IMR-90 (cell line): ENCODE measurements at regions not wholly inside any gene's neighbourhood (a gene's known extent, or its start where the extent isn't known, plus 50 kb on each side); places are given as distances from the start of the nearest gene placed in this dataset.

Source experiments
- ATAC-seq: fragments of 200-7000 bp; cut with Tn5 transposase; 2 replicates; pipeline ENCODE4 v1.9.1; 2020; ENCODE audit warnings: low read depth, mild to moderate bottlenecking, moderate library complexity
- BruUV-seq: library from RNA; stranded (reverse); fragments of 400-500 nt; replicated peaks from 2 replicates; lab custom pipeline; 2021; lab: Mats Ljungman, UMichigan
- CTCF ChIA-PET: fragments of 300-600 bp; formaldehyde crosslinking; extraction: SDS; loops from one replicate; lab custom pipeline; 2021; ENCODE audit warnings: antibody characterized with exemption; lab: Yijun Ruan, JAX
- POLR2A ChIA-PET: fragments of 300-600 bp; sonication (Branson Sonifier 250); formaldehyde crosslinking; loops from one replicate; lab custom pipeline; 2022; ENCODE audit warnings: antibody characterized with exemption; ENCODE audit not compliant: unreplicated experiment; lab: Charles Lee
- DNase-seq: peaks from one replicate; pipeline ENCODE4 v3.0.0; 2013
- H2AFZ ChIP-seq: replicated peaks from 2 replicates; pipeline ENCODE3; 2013; ENCODE audit warnings: low read length, mild to moderate bottlenecking; ENCODE audit not compliant: poor library complexity
- H2AK5ac ChIP-seq: 2 replicates; pipeline ENCODE4 v1.6.1; 2013; ENCODE audit warnings: low read depth, low read length, inconsistent platforms
- H2AK9ac ChIP-seq: replicated peaks from 2 replicates; pipeline ENCODE3; 2013; ENCODE audit warnings: mild to moderate bottlenecking, low read depth, low read length, moderate library complexity; ENCODE audit not compliant: poor library complexity
- H2BK120ac ChIP-seq: 2 replicates; pipeline ENCODE4 v1.6.1; 2013; ENCODE audit warnings: low read depth, low read length, inconsistent platforms
- H2BK15ac ChIP-seq: 3 replicates; pipeline ENCODE4 v1.6.1; 2013; ENCODE audit warnings: low read depth, low read length, inconsistent platforms
- H2BK20ac ChIP-seq: 2 replicates; pipeline ENCODE4 v1.6.1; 2013; ENCODE audit warnings: low read depth, mild to moderate bottlenecking, inconsistent platforms, low read length, moderate library complexity
- H2BK5ac ChIP-seq: 2 replicates; pipeline ENCODE4 v1.6.1; 2013; ENCODE audit warnings: mild to moderate bottlenecking, low read depth, low read length, inconsistent platforms; ENCODE audit not compliant: poor library complexity, severe bottlenecking
- H3K14ac ChIP-seq: replicated peaks from 2 replicates; pipeline ENCODE4 v1.6.1; 2013; ENCODE audit warnings: low read depth, low read length, inconsistent platforms
- H3K18ac ChIP-seq: 2 replicates; pipeline ENCODE4 v1.6.1; 2013; ENCODE audit warnings: low read depth, low read length, control low read depth
- H3K23ac ChIP-seq: 2 replicates; pipeline ENCODE4 v1.6.1; 2013; ENCODE audit warnings: low read depth, low read length, inconsistent platforms
- H3K27ac ChIP-seq: 2 replicates; pipeline ENCODE4 v1.5.1; 2013; ENCODE audit warnings: mild to moderate bottlenecking, control low read depth, low read length; ENCODE audit not compliant: insufficient read depth
- H3K27me3 ChIP-seq: 2 replicates; pipeline ENCODE4 v1.6.1; 2013; ENCODE audit warnings: low read length; ENCODE audit not compliant: control insufficient read depth, insufficient read depth
- H3K36me3 ChIP-seq: 2 replicates; pipeline ENCODE4 v1.6.1; 2013; ENCODE audit warnings: low read length, mixed read lengths; ENCODE audit not compliant: control insufficient read depth, insufficient read depth
- H3K4ac ChIP-seq: 2 replicates; pipeline ENCODE4 v1.6.1; 2013; ENCODE audit warnings: low read depth, low read length, inconsistent platforms
- H3K4me1 ChIP-seq: 2 replicates; pipeline ENCODE4 v1.6.1; 2013; ENCODE audit warnings: low read length, mixed read lengths; ENCODE audit not compliant: control insufficient read depth, insufficient read depth
- H3K4me2 ChIP-seq: 2 replicates; pipeline ENCODE4 v1.6.1; 2013; ENCODE audit warnings: low read depth, mild to moderate bottlenecking, control low read depth, low read length, moderate library complexity
- H3K4me3 ChIP-seq: 2 replicates; pipeline ENCODE4 v1.5.1; 2013; ENCODE audit warnings: low read depth, mild to moderate bottlenecking, control low read depth, low read length, moderate library complexity; ENCODE audit not compliant: insufficient read depth
- H3K56ac ChIP-seq: 2 replicates; pipeline ENCODE4 v1.6.1; 2013; ENCODE audit warnings: low read length, inconsistent platforms; ENCODE audit not compliant: insufficient read depth; ENCODE audit errors: extremely low read depth
- H3K79me1 ChIP-seq, 2 experiments: 2 replicates each; pipeline ENCODE4 v1.6.1; 2013; ENCODE audit warnings: low read length in 2 of 2, inconsistent platforms in 1 of 2, low read depth in 1 of 2
- H3K9ac ChIP-seq: 2 replicates; pipeline ENCODE4 v1.6.1; 2013; ENCODE audit warnings: low read depth, low read length, control low read depth
- H3K9me1 ChIP-seq: 2 replicates; pipeline ENCODE4 v1.6.1; 2013; ENCODE audit warnings: low read length, inconsistent platforms; ENCODE audit not compliant: insufficient read depth
- H3K9me3 ChIP-seq: 2 replicates; pipeline ENCODE4 v1.6.1; 2013; ENCODE audit warnings: low read length; ENCODE audit not compliant: control insufficient read depth, insufficient read depth
- H4K20me1 ChIP-seq: 2 replicates; pipeline ENCODE4 v1.6.1; 2013; ENCODE audit warnings: low read length, inconsistent platforms; ENCODE audit not compliant: insufficient read depth
- H4K5ac ChIP-seq: 2 replicates; pipeline ENCODE4 v1.6.1; 2013; ENCODE audit warnings: mild to moderate bottlenecking, low read depth, low read length, control low read depth
- H4K8ac ChIP-seq, 2 experiments: 2 replicates each; pipeline ENCODE4 v1.6.1; 2013; ENCODE audit warnings: low read depth in 2 of 2, low read length in 2 of 2, control low read depth in 1 of 2, inconsistent platforms in 1 of 2
- H4K91ac ChIP-seq: 2 replicates; pipeline ENCODE4 v1.6.1; 2013; ENCODE audit warnings: low read depth, low read length, inconsistent platforms; ENCODE audit not compliant: insufficient read depth
- BHLHE40 ChIP-seq: fragments of 150-350 bp; IDR thresholded peaks from 2 replicates; pipeline ENCODE4 v1.6.1; 2016; ENCODE audit warnings: mild to moderate bottlenecking, low read depth, low read length
- CEBPB ChIP-seq: IDR thresholded peaks from 2 replicates; pipeline ENCODE4 v1.6.1; 2012; ENCODE audit warnings: low read depth, low read length, improper control_type of control experiment
- CHD1 ChIP-seq: IDR thresholded peaks from 2 replicates; pipeline ENCODE4 v1.6.1; 2012; ENCODE audit warnings: low read depth, low read length, improper control_type of control experiment
- ELK1 ChIP-seq: fragments of 150-350 bp; IDR thresholded peaks from 2 replicates; pipeline ENCODE4 v1.6.1; 2016; ENCODE audit warnings: low read depth, mild to moderate bottlenecking, low read length, moderate library complexity, borderline replicate concordance
- FOS ChIP-seq: fragments of 150-350 bp; IDR thresholded peaks from 2 replicates; pipeline ENCODE4 v1.6.1; 2016; ENCODE audit warnings: low read depth, low read length
- MAFK ChIP-seq: IDR thresholded peaks from 2 replicates; pipeline ENCODE4 v1.6.1; 2012; ENCODE audit warnings: low read depth, low read length, improper control_type of control experiment
- MAZ ChIP-seq: IDR thresholded peaks from 2 replicates; pipeline ENCODE4 v1.6.1; 2012; ENCODE audit warnings: low read depth, mild to moderate bottlenecking, low read length, improper control_type of control experiment, moderate library complexity, borderline replicate concordance
- MXI1 ChIP-seq: IDR thresholded peaks from 2 replicates; pipeline ENCODE4 v1.6.1; 2012; ENCODE audit warnings: low read depth, mild to moderate bottlenecking, low read length, moderate library complexity, borderline replicate concordance
- NFE2L2 ChIP-seq: fragments of 150-350 bp; IDR thresholded peaks from 2 replicates; pipeline ENCODE4 v1.6.1; 2016; ENCODE audit warnings: low read depth, mild to moderate bottlenecking, low read length
- POLR2A ChIP-seq: IDR thresholded peaks from 2 replicates; pipeline ENCODE4 v1.6.1; 2012; ENCODE audit warnings: mild to moderate bottlenecking, low read depth, low read length
- RAD21 ChIP-seq: IDR thresholded peaks from 2 replicates; pipeline ENCODE4 v1.6.1; 2012; ENCODE audit warnings: low read length, improper control_type of control experiment
- RCOR1 ChIP-seq: IDR thresholded peaks from 2 replicates; pipeline ENCODE4 v1.6.1; 2012; ENCODE audit warnings: mild to moderate bottlenecking, low read length, improper control_type of control experiment; ENCODE audit not compliant: insufficient replicate concordance
- RFX5 ChIP-seq: IDR thresholded peaks from 2 replicates; pipeline ENCODE4 v1.8.0; 2012; ENCODE audit warnings: low read depth, mild to moderate bottlenecking, low read length, moderate library complexity
- SMC3 ChIP-seq: fragments of 150-350 bp; IDR thresholded peaks from 2 replicates; pipeline ENCODE4 v1.6.1; 2016; ENCODE audit warnings: low read depth, mild to moderate bottlenecking, antibody characterized with exemption, low read length, moderate library complexity
- WGBS, 2 experiments: methylation state at CpG; one replicate each; pipeline versions ENCODE4 v1.1.5 to v1.1.7; 2013; ENCODE audit warnings: missing lambda C conversion rate in 2 of 2; ENCODE audit not compliant: insufficient read length in 1 of 2; ENCODE audit errors: extremely low coverage in 2 of 2; 5-methylcytosine and 5-hydroxymethylcytosine counted together
- dilution Hi-C: fragments of 300-500 bp; cut with HindIII; formaldehyde crosslinking; loops from one replicate; pipeline ENCODE4 v1.14.3; 2018; ENCODE audit warnings: low sequenced_read_pairs; ENCODE audit not compliant: unreplicated experiment
- in situ Hi-C: fragments of 300-500 bp; cut with MboI; formaldehyde crosslinking; loops from 3 replicates; pipeline ENCODE4 v1.14.3; 2019; ENCODE audit warnings: low sequenced_read_pairs, inconsistent platforms, mixed read lengths
- intact Hi-C: fragments of 100-400 bp; cut with micrococcal nuclease; formaldehyde crosslinking; loops from 2 replicates; pipeline ENCODE4 v1.10.0; 2022
- TF ChIP-seq, protein P1 (sequence below): fragments of 150-350 bp; IDR thresholded peaks from 2 replicates; pipeline ENCODE4 v1.6.1; 2017; ENCODE audit warnings: mild to moderate bottlenecking, antibody characterized with exemption, low read length, low read depth
- TF ChIP-seq, protein P2 (sequence below): conservative IDR thresholded peaks from 2 replicates; pipeline ENCODE4 v1.5.1; 2012; ENCODE audit warnings: mild to moderate bottlenecking, low read depth, low read length, improper control_type of control experiment

- Histone ChIP-seq H3K27ac (no peak overlapping the region), H2AK9ac (no peak overlapping the region), H3K4ac (no peak overlapping the region), H3K79me1 (no peaks in the 10 kb centered on the region), H3K9ac (no peak overlapping the region), H2BK120ac (no peak overlapping the region), H2AFZ (no peak overlapping the region), H2BK5ac (no peak overlapping the region), H3K14ac (no peak overlapping the region), H4K8ac (no peak overlapping the region), H4K5ac (no peak overlapping the region), H2BK20ac (no peak overlapping the region), H2AK5ac (no peak overlapping the region), H3K4me2 (no peak overlapping the region), H3K23ac (no peak overlapping the region), H4K91ac (no peak overlapping the region), H2BK15ac (no peak overlapping the region), H4K20me1 (no peaks in the 10 kb centered on the region), H3K9me1 (no peaks in the 10 kb centered on the region), H3K27me3 (no peaks in the 10 kb centered on the region), H3K18ac (no peak overlapping the region), H3K9me3 (peaks cover 34% of the 10 kb centered on the region), H3K4me3 (no peak overlapping the region), H3K4me1 (no peaks in the 10 kb centered on the region), H3K36me3 (no peaks in the 10 kb centered on the region), H3K56ac (no peak overlapping the region)
- intact Hi-C loops (no loop called here), dilution Hi-C loops (no loop called here), in situ Hi-C loops (no loop called here)
- WGBS, 2 experiments: no CpG with 5 or more reads among the region's 9 CpGs
- TF ChIP-seq RFX5 (no peak), MXI1 (no peak), FOS (no peak), SMC3 (no peak), POLR2A (no peak), RCOR1 (no peak), CEBPB (no peak), BHLHE40 (no peak), MAZ (no peak), RAD21 (no peak), NFE2L2 (no peak), MAFK (no peak), CHD1 (no peak), ELK1 (no peak)
- TF ChIP-seq, protein P1, sequence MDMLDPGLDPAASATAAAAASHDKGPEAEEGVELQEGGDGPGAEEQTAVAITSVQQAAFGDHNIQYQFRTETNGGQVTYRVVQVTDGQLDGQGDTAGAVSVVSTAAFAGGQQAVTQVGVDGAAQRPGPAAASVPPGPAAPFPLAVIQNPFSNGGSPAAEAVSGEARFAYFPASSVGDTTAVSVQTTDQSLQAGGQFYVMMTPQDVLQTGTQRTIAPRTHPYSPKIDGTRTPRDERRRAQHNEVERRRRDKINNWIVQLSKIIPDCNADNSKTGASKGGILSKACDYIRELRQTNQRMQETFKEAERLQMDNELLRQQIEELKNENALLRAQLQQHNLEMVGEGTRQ: no peak
- TF ChIP-seq, protein P2, sequence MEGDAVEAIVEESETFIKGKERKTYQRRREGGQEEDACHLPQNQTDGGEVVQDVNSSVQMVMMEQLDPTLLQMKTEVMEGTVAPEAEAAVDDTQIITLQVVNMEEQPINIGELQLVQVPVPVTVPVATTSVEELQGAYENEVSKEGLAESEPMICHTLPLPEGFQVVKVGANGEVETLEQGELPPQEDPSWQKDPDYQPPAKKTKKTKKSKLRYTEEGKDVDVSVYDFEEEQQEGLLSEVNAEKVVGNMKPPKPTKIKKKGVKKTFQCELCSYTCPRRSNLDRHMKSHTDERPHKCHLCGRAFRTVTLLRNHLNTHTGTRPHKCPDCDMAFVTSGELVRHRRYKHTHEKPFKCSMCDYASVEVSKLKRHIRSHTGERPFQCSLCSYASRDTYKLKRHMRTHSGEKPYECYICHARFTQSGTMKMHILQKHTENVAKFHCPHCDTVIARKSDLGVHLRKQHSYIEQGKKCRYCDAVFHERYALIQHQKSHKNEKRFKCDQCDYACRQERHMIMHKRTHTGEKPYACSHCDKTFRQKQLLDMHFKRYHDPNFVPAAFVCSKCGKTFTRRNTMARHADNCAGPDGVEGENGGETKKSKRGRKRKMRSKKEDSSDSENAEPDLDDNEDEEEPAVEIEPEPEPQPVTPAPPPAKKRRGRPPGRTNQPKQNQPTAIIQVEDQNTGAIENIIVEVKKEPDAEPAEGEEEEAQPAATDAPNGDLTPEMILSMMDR: no peak
- POLR2A ChIA-PET: no interaction called here
- CTCF ChIA-PET: no interaction called here
- DNase-seq: no peak
- no TSS peak for BruUV-seq
- no peak for ATAC-seq
Measured at GRCh38 chr6:167441715-167442206, 116.9 kb downstream of the TTLL2 start.
